Vagina (tissue), 2 donors: ENCODE measurements at regions not wholly inside any gene's neighbourhood (a gene's known extent, or its start where the extent isn't known, plus 50 kb on each side); places are given as distances from the start of the nearest gene placed in this dataset.

ENCODE experiments used
- DNase-seq, 2 donors: peaks; one replicate each; pipeline ENCODE4 v3.0.0-alpha.2; 2017; ENCODE audit errors: extremely low spot score in 2 of 2
- H3K27ac ChIP-seq: fragments of 200-600 bp; sonication (generic); one replicate; pipeline ENCODE4 v1.5.1; 2019
- H3K27me3 ChIP-seq: fragments of 200-600 bp; sonication (generic); one replicate; pipeline ENCODE4 v1.5.1; 2019
- H3K36me3 ChIP-seq, 2 donors: fragments of 200-600 bp; sonication (generic); one replicate each; pipeline ENCODE4 v1.5.1; 2017 to 2019
- H3K4me1 ChIP-seq: fragments of 200-600 bp; sonication (generic); one replicate; pipeline ENCODE4 v1.5.1; 2019
- H3K4me3 ChIP-seq, 2 donors: fragments of 200-600 bp; sonication (generic); 1 replicate in 1 of 2; 2 replicates in 1 of 2; pipeline ENCODE4 v1.5.1; 2016 to 2019
- H3K9me3 ChIP-seq: fragments of 200-600 bp; sonication (generic); one replicate; pipeline ENCODE4 v1.5.1; 2019
- POLR2A ChIP-seq, 2 donors: fragments of 450-650 bp; IDR thresholded peaks; one replicate each; pipeline ENCODE4 v1.6.1; 2017; ENCODE audit warnings: antibody characterized with exemption in 2 of 2, mild to moderate bottlenecking in 2 of 2, moderate library complexity in 2 of 2
- POLR2AphosphoS5 ChIP-seq, 2 donors: sonication (generic); formaldehyde crosslinking; IDR thresholded peaks; one replicate each; pipeline ENCODE4 v1.9.0; 2017; ENCODE audit warnings: antibody characterized with exemption in 2 of 2, mild to moderate bottlenecking in 2 of 2, low read depth in 1 of 2; ENCODE audit not compliant: insufficient read depth in 1 of 2
- intact Hi-C: fragments of 100-400 bp; cut with DNase I; formaldehyde crosslinking; loops from one replicate; pipeline ENCODE4 v1.15.1; 2023
- TF ChIP-seq, protein P1 (sequence below), 3 experiments: fragments of 450-650 bp in 2 of 3; fragments of 200-600 bp in 1 of 3; sonication (generic) in 1 of 3; IDR thresholded peaks; one replicate each; pipeline ENCODE4 v1.5.1; 2017 to 2019; ENCODE audit warnings: antibody characterized with exemption in 3 of 3, mild to moderate bottlenecking in 2 of 3, moderate library complexity in 2 of 3

GRCh38 chr15:96108405-96108804 is 222.1 kb upstream of the NR2F2 start:
- TF ChIP-seq, protein P1, sequence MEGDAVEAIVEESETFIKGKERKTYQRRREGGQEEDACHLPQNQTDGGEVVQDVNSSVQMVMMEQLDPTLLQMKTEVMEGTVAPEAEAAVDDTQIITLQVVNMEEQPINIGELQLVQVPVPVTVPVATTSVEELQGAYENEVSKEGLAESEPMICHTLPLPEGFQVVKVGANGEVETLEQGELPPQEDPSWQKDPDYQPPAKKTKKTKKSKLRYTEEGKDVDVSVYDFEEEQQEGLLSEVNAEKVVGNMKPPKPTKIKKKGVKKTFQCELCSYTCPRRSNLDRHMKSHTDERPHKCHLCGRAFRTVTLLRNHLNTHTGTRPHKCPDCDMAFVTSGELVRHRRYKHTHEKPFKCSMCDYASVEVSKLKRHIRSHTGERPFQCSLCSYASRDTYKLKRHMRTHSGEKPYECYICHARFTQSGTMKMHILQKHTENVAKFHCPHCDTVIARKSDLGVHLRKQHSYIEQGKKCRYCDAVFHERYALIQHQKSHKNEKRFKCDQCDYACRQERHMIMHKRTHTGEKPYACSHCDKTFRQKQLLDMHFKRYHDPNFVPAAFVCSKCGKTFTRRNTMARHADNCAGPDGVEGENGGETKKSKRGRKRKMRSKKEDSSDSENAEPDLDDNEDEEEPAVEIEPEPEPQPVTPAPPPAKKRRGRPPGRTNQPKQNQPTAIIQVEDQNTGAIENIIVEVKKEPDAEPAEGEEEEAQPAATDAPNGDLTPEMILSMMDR (IDR thresholded peaks at IDR 0.05): no peak
- no peak for TF ChIP-seq POLR2AphosphoS5 (IDR thresholded peaks at IDR 0.05; ENCODE audit: insufficient read depth in 1 of 2, low read depth in 1 of 2)
- no peak for TF ChIP-seq POLR2A (IDR thresholded peaks at IDR 0.05)
- intact Hi-C loops: no loop called here
- Histone ChIP-seq H3K9me3 (no peaks in the 10 kb centered on the region), H3K27me3 (no peaks in the 10 kb centered on the region), H3K4me1 (no peaks in the 10 kb centered on the region), H3K27ac (no peak overlapping the region), H3K4me3 (no peak overlapping the region), H3K36me3 (no peaks in the 10 kb centered on the region)
- DNase-seq: no peak

- intact Hi-C loops: no loop called here
- H3K9me3 ChIP-seq: no peaks in the 10 kb centered on the region
- H3K27me3 ChIP-seq: no peaks in the 10 kb centered on the region
- TF ChIP-seq POLR2A (IDR thresholded peaks at IDR 0.05) (no peak), POLR2AphosphoS5 (IDR thresholded peaks at IDR 0.05; ENCODE audit: insufficient read depth in 1 of 2, low read depth in 1 of 2) (no peak)
- TF ChIP-seq, protein P1 (IDR thresholded peaks at IDR 0.05): no peak
- H3K36me3 ChIP-seq: no peaks in the 10 kb centered on the region
- no peak overlapping the region for H3K4me3 ChIP-seq
- no peak overlapping the region for H3K27ac ChIP-seq
- H3K4me1 ChIP-seq: no peaks in the 10 kb centered on the region
- DNase-seq: no peak
Measured at GRCh38 chr15:96109820-96110219, 220.7 kb upstream of the NR2F2 start.

DNA sequence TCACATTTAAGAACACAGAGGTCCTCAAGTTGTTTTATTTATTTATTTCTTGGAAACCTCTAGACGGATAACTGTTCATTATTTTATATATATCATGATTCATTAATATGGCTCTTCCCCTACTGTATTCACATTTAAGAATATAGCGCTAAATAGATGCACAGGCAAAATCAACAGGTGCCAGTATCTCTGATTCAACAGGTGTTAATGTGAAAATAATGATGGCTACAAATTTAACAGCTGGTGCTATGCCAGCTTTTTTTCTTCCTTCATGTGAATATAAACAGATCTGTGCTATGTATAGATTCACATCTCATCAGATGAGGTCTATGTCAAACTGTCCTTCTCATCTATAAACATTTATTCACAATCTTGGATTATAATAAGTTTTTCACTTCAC is 218.5 kb upstream of the NR2F2 start:
- DNase-seq: no peak
- Histone ChIP-seq H3K9me3 (no peaks in the 10 kb centered on the region), H3K36me3 (no peaks in the 10 kb centered on the region), H3K27me3 (no peaks in the 10 kb centered on the region), H3K27ac (no peak overlapping the region), H3K4me1 (no peaks in the 10 kb centered on the region), H3K4me3 (no peak overlapping the region)
- TF ChIP-seq POLR2AphosphoS5 (IDR thresholded peaks at IDR 0.05; ENCODE audit: insufficient read depth in 1 of 2, low read depth in 1 of 2) (no peak), POLR2A (IDR thresholded peaks at IDR 0.05) (no peak)
- TF ChIP-seq, protein P1 (IDR thresholded peaks at IDR 0.05): no peak
- intact Hi-C loops: no loop called here

- no peak overlapping the region for H3K4me3 ChIP-seq
- no peaks in the 10 kb centered on the region for H3K4me1 ChIP-seq
- H3K36me3 ChIP-seq: no peaks in the 10 kb centered on the region
- H3K27me3 ChIP-seq: no peaks in the 10 kb centered on the region
- H3K9me3 ChIP-seq: no peaks in the 10 kb centered on the region
- TF ChIP-seq POLR2AphosphoS5 (IDR thresholded peaks at IDR 0.05; ENCODE audit: insufficient read depth in 1 of 2, low read depth in 1 of 2) (no peak), POLR2A (IDR thresholded peaks at IDR 0.05) (no peak)
- TF ChIP-seq, protein P1 (IDR thresholded peaks at IDR 0.05): no peak
- intact Hi-C loops: no loop called here
- H3K27ac ChIP-seq: no peak overlapping the region
- DNase-seq: no peak
Measured at GRCh38 chr15:96115642-96116041, 214.9 kb upstream of the NR2F2 start.

- Histone ChIP-seq H3K4me1 (peaks cover 5% of the 10 kb centered on the region), H3K36me3 (no peaks in the 10 kb centered on the region), H3K27ac (no peak overlapping the region), H3K27me3 (no peaks in the 10 kb centered on the region), H3K9me3 (no peaks in the 10 kb centered on the region), H3K4me3 (no peak overlapping the region)
- DNase-seq: no peak
- TF ChIP-seq POLR2AphosphoS5 (IDR thresholded peaks at IDR 0.05; ENCODE audit: insufficient read depth in 1 of 2, low read depth in 1 of 2) (no peak), POLR2A (IDR thresholded peaks at IDR 0.05) (no peak)
- TF ChIP-seq, protein P1 (IDR thresholded peaks at IDR 0.05): no peak
- intact Hi-C loops: no loop called here
Measured at GRCh38 chr15:96117270-96117669, 213.2 kb upstream of the NR2F2 start.
